RWPE2 (cell line): ENCODE measurements at regions not wholly inside any gene's neighbourhood (a gene's known extent, or its start where the extent isn't known, plus 50 kb on each side); places are given as distances from the start of the nearest gene placed in this dataset.

Experiments
- ATAC-seq: fragments of 200-7000 bp; cut with Tn5 transposase; 3 replicates; pipeline ENCODE4 v1.9.1; 2021; ENCODE audit warnings: low read depth
- DNase-seq: peaks from one replicate; pipeline ENCODE4 v3.0.0-alpha.2; 2020; ENCODE audit warnings: low spot score
- H3K27ac ChIP-seq: fragments of 450-650 bp; 2 replicates; pipeline ENCODE4 v1.5.1; 2017; ENCODE audit warnings: mild to moderate bottlenecking; ENCODE audit not compliant: poor library complexity, severe bottlenecking
- H3K27me3 ChIP-seq: fragments of 250-450 bp; sonication (Bioruptor Pico); 2 replicates; pipeline ENCODE4 v1.5.1; 2021; ENCODE audit warnings: mild to moderate bottlenecking, moderate library complexity; ENCODE audit not compliant: insufficient read depth, poor library complexity, severe bottlenecking
- H3K36me3 ChIP-seq: fragments of 250-450 bp; sonication (Bioruptor Pico); 2 replicates; pipeline ENCODE4 v1.5.1; 2020; ENCODE audit warnings: low read depth, mild to moderate bottlenecking, moderate library complexity
- H3K4me1 ChIP-seq: fragments of 250-450 bp; sonication (Bioruptor Pico); 2 replicates; pipeline ENCODE4 v1.5.1; 2021; ENCODE audit warnings: mild to moderate bottlenecking, moderate library complexity; ENCODE audit not compliant: insufficient read depth, poor library complexity, severe bottlenecking
- H3K4me3 ChIP-seq: fragments of 250-450 bp; sonication (Bioruptor Pico); 2 replicates; pipeline ENCODE4 v1.5.1; 2021; ENCODE audit warnings: mild to moderate bottlenecking, moderate library complexity; ENCODE audit not compliant: severe bottlenecking
- H3K9me3 ChIP-seq: fragments of 250-450 bp; sonication (Bioruptor Pico); 2 replicates; pipeline ENCODE4 v1.5.1; 2021; ENCODE audit warnings: mild to moderate bottlenecking, moderate library complexity; ENCODE audit not compliant: severe bottlenecking
- CTCF ChIP-seq: fragments of 450-650 bp; IDR thresholded peaks from one replicate; pipeline ENCODE4 v1.5.1; 2017; ENCODE audit warnings: mild to moderate bottlenecking, moderate library complexity; ENCODE audit not compliant: poor library complexity, severe bottlenecking

DNA sequence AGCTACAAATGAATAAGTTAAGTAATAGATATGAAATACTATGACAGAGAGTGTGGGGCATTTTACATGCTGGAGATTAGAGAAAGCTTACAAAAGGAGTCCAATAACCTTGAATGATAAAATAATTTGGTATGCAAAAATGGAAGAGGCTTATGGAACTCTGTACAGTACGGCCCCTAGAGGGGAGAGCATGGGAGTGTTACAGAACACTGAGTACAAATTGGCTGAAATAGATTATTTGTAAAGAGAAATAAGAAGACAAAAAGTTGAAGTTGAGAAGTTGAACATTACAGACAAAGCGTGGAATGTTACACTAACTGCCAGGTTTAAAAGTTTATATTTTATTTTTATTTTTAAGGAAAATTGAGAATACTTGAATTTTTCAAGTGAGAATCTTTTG lies 192.1 kb upstream of the DOK6 start:
- Histone ChIP-seq H3K4me3 (no peak overlapping the region), H3K27me3 (peaks cover 5% of the 10 kb centered on the region), H3K4me1 (no peaks in the 10 kb centered on the region), H3K36me3 (no peaks in the 10 kb centered on the region), H3K9me3 (no peaks in the 10 kb centered on the region), H3K27ac (no peak overlapping the region)
- 0 out of 3 replicates have a peak, but pooled peaks have one; percentile 29 for ATAC-seq
- no peak for DNase-seq
- no peak for TF ChIP-seq CTCF

- no peak for ATAC-seq
Observed at GRCh38 chr18:69209761-69210160, 190.9 kb upstream of the DOK6 start.

GRCh38 chr18:69213842-69214241 lies 186.8 kb upstream of the DOK6 start:
- no peak for TF ChIP-seq CTCF
- H3K27ac ChIP-seq = no peak overlapping the region
- H3K9me3 ChIP-seq = no peaks in the 10 kb centered on the region
- no peak overlapping the region for H3K4me3 ChIP-seq
- H3K36me3 ChIP-seq = no peaks in the 10 kb centered on the region
- DNase-seq = no peak
- H3K27me3 ChIP-seq = peaks cover 2% of the 10 kb centered on the region
- H3K4me1 ChIP-seq = no peaks in the 10 kb centered on the region
- no peak for ATAC-seq

More at GRCh38 chr18:69209761-69210160, 190.9 kb upstream of the DOK6 start:
- DNase-seq = no peak
- no peak for TF ChIP-seq CTCF
- no peak overlapping the region for H3K27ac ChIP-seq
- no peaks in the 10 kb centered on the region for H3K36me3 ChIP-seq
- no peaks in the 10 kb centered on the region for H3K4me1 ChIP-seq
- H3K4me3 ChIP-seq = no peak overlapping the region
- H3K9me3 ChIP-seq = no peaks in the 10 kb centered on the region
- peaks cover 5% of the 10 kb centered on the region for H3K27me3 ChIP-seq

DNA sequence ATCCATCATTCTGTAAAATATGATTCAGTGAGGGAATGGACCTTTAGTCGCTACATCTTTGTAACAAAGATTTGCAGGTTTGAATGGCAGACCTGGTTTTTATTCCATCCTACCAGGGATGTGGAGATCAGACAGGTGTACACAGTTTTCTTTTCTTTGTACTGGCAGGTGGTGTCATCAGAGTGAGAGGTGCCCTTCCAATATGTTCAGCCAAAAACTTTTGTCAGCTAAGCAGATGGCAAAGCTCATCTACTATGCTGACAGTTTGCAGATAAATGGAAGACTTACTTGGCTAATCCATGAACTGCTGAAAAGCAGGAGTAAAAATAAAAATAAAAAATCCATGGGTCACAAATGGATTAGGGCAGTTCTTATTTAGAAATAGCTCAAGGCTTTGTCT lies 185.5 kb upstream of the DOK6 start:
- H3K4me1 ChIP-seq = no peaks in the 10 kb centered on the region
- H3K4me3 ChIP-seq = no peak overlapping the region
- ATAC-seq (no peak), DNase-seq (no peak)
- peaks cover 2% of the 10 kb centered on the region for H3K27me3 ChIP-seq
- no peaks in the 10 kb centered on the region for H3K36me3 ChIP-seq
- TF ChIP-seq CTCF = no peak
- H3K27ac ChIP-seq = no peak overlapping the region
- no peaks in the 10 kb centered on the region for H3K9me3 ChIP-seq

GRCh38 chr18:69216321-69216720 lies 184.4 kb upstream of the DOK6 start:
- TF ChIP-seq CTCF = no peak
- no peaks in the 10 kb centered on the region for H3K9me3 ChIP-seq
- H3K4me3 ChIP-seq = no peak overlapping the region
- H3K36me3 ChIP-seq = no peaks in the 10 kb centered on the region
- no peak overlapping the region for H3K27ac ChIP-seq
- ATAC-seq (no peak), DNase-seq (no peak)
- no peaks in the 10 kb centered on the region for H3K4me1 ChIP-seq
- peaks cover 2% of the 10 kb centered on the region for H3K27me3 ChIP-seq
